T-helper 2 cell (primary cell): ENCODE measurements at regions not wholly inside any gene's neighbourhood (a gene's known extent, or its start where the extent isn't known, plus 50 kb on each side); places are given as distances from the start of the nearest gene placed in this dataset.
"Not testable (repeated sequence)": the region's sequence is repeated elsewhere in the genome, so short reads cannot be mapped to it uniquely, and the experiment has no call there.

Source experiments
- DNase-seq, 5 experiments: peaks; one replicate each; pipeline versions ENCODE4 v3.0.0 to v3.0.0-alpha.2; 2012 to 2022

GRCh38 chr12:42030588-42030987 is 114.1 kb downstream of the GXYLT1 start:
- DNase-seq, result no peak

- DNase-seq, result no peak
Measured at GRCh38 chr12:42027546-42027945, 117.1 kb downstream of the GXYLT1 start.

- DNase-seq, result no peak
Measured at GRCh38 chr12:42024495-42024830, 120.2 kb downstream of the GXYLT1 start.

- DNase-seq, result peak; percentile 23 to 64 (median 43)
Measured at GRCh38 chr12:42023733-42024494, 120.8 kb downstream of the GXYLT1 start.

- not testable (repeated sequence) for DNase-seq
Measured at GRCh38 chr12:42021937-42022336, 122.7 kb downstream of the GXYLT1 start.

GRCh38 chr12:42021469-42021868 is 123.2 kb downstream of the GXYLT1 start:
- DNase-seq, result no peak

GRCh38 chr12:42020226-42020625 is 124.4 kb downstream of the GXYLT1 start:
- no peak for DNase-seq

GRCh38 chr12:42019746-42020145 is 124.9 kb downstream of the GXYLT1 start:
- DNase-seq, result no peak

GRCh38 chr12:42017051-42017450 is 127.6 kb downstream of the GXYLT1 start:
- no peak for DNase-seq

- no peak for DNase-seq
Measured at GRCh38 chr12:42015051-42015461, 129.6 kb downstream of the GXYLT1 start.

- DNase-seq, result not testable (repeated sequence)
Measured at GRCh38 chr12:42012501-42012900, 132.2 kb downstream of the GXYLT1 start.

GRCh38 chr12:42010715-42011114 is 134.0 kb downstream of the GXYLT1 start:
- no peak for DNase-seq

GRCh38 chr12:42010257-42010656 is 134.4 kb downstream of the GXYLT1 start:
- no peak for DNase-seq

GRCh38 chr12:42008996-42009395 is 135.7 kb downstream of the GXYLT1 start:
- DNase-seq, result no peak

- no peak for DNase-seq
Measured at GRCh38 chr12:42003031-42003430, 141.6 kb downstream of the GXYLT1 start.

GRCh38 chr12:42002563-42002962 is 142.1 kb downstream of the GXYLT1 start:
- DNase-seq, result no peak

GRCh38 chr12:41998436-41998835 is 146.2 kb downstream of the GXYLT1 start:
- no peak for DNase-seq

GRCh38 chr12:41993283-41993682 is 151.4 kb downstream of the GXYLT1 start:
- DNase-seq, result no peak

GRCh38 chr12:41992692-41993215 is 151.9 kb downstream of the GXYLT1 start:
- no peak for DNase-seq

- DNase-seq, result no peak
Measured at GRCh38 chr12:41992022-41992421, 152.7 kb downstream of the GXYLT1 start.

- no peak for DNase-seq
Measured at GRCh38 chr12:41988715-41989114, 156.0 kb downstream of the GXYLT1 start.

GRCh38 chr12:41986513-41986912 is 158.2 kb downstream of the GXYLT1 start:
- not testable (repeated sequence) for DNase-seq

GRCh38 chr12:41983856-41984255 is 160.8 kb downstream of the GXYLT1 start:
- no peak for DNase-seq

- no peak for DNase-seq
Measured at GRCh38 chr12:41983394-41983793, 161.3 kb downstream of the GXYLT1 start.

GRCh38 chr12:41981758-41982157 is 162.9 kb downstream of the GXYLT1 start:
- DNase-seq, result no peak
